MM.1S (cell line): ENCODE measurements at regions not wholly inside any gene's neighbourhood (a gene's known extent, or its start where the extent isn't known, plus 50 kb on each side); places are given as distances from the start of the nearest gene placed in this dataset.

ENCODE experiments used
- DNase-seq: peaks from one replicate; pipeline ENCODE4 v3.0.0-alpha.2; 2015
- H2AFZ ChIP-seq: fragments of 300-600 bp; sonication (generic); 2 replicates; pipeline ENCODE4 v1.6.0; 2016; ENCODE audit warnings: antibody characterized with exemption, low read length
- H3F3A ChIP-seq: fragments of 300-600 bp; sonication (generic); 2 replicates; pipeline ENCODE4 v1.6.1; 2016; ENCODE audit warnings: mild to moderate bottlenecking, antibody characterized with exemption, low read length, moderate library complexity, mixed read lengths; ENCODE audit not compliant: insufficient read depth
- H3K27ac ChIP-seq: fragments of 300-600 bp; sonication (generic); 2 replicates; pipeline ENCODE4 v1.5.1; 2016; ENCODE audit warnings: mild to moderate bottlenecking, low read length
- H3K27me3 ChIP-seq: fragments of 300-600 bp; sonication (generic); replicated peaks from 2 replicates; pipeline ENCODE4 v1.6.0; 2016; ENCODE audit warnings: low read length; ENCODE audit not compliant: insufficient read depth
- H3K36me3 ChIP-seq: fragments of 300-600 bp; sonication (generic); replicated peaks from 2 replicates; pipeline ENCODE4 v1.6.1; 2016; ENCODE audit warnings: mild to moderate bottlenecking, low read length, mixed read lengths; ENCODE audit not compliant: insufficient read depth
- H3K4me1 ChIP-seq: fragments of 300-600 bp; sonication (generic); 2 replicates; pipeline ENCODE4 v1.6.1; 2016; ENCODE audit warnings: low read length, mixed read lengths
- H3K4me2 ChIP-seq: fragments of 300-600 bp; sonication (generic); 2 replicates; pipeline ENCODE4 v1.6.0; 2016; ENCODE audit warnings: low read depth, low read length
- H3K4me3 ChIP-seq: fragments of 300-600 bp; sonication (generic); 2 replicates; pipeline ENCODE4 v1.5.1; 2016; ENCODE audit warnings: low read length, mixed read lengths
- H3K79me2 ChIP-seq: fragments of 300-600 bp; sonication (generic); 2 replicates; pipeline ENCODE4 v1.6.1; 2016; ENCODE audit warnings: mixed run types, low read length, mixed read lengths
- H3K9ac ChIP-seq: fragments of 300-600 bp; sonication (generic); 2 replicates; pipeline ENCODE4 v1.6.1; 2016; ENCODE audit warnings: low read length, mixed read lengths
- H3K9me2 ChIP-seq: fragments of 300-600 bp; sonication (generic); replicated peaks from 2 replicates; pipeline ENCODE4 v1.6.1; 2016; ENCODE audit warnings: mild to moderate bottlenecking, low read length, mixed read lengths; ENCODE audit not compliant: insufficient read depth
- H3K9me3 ChIP-seq: fragments of 300-600 bp; sonication (generic); replicated peaks from 2 replicates; pipeline ENCODE4 v1.6.1; 2016; ENCODE audit warnings: mild to moderate bottlenecking, low read length, mixed read lengths; ENCODE audit not compliant: insufficient read depth
- H4K20me1 ChIP-seq: fragments of 300-600 bp; sonication (generic); 2 replicates; pipeline ENCODE4 v1.6.1; 2016; ENCODE audit warnings: mild to moderate bottlenecking, low read length, moderate library complexity, mixed read lengths; ENCODE audit not compliant: insufficient read depth
- CTCF ChIP-seq: fragments of 300-600 bp; sonication (generic); IDR thresholded peaks from 2 replicates; pipeline ENCODE4 v1.5.1; 2016; ENCODE audit warnings: antibody characterized with exemption, low read length, mixed read lengths
- EZH2 ChIP-seq: fragments of 300-600 bp; sonication (generic); optimal IDR thresholded peaks from 2 replicates; pipeline ENCODE3; 2017; ENCODE audit warnings: low read depth, mild to moderate bottlenecking, antibody characterized with exemption, low read length, mixed read lengths
- EZH2phosphoT487 ChIP-seq: fragments of 300-600 bp; sonication (generic); IDR thresholded peaks from 2 replicates; pipeline ENCODE4 v1.6.1; 2018; ENCODE audit warnings: antibody characterized with exemption, low read length

- Histone ChIP-seq H3K9ac (no peak overlapping the region), H3F3A (no peaks in the 10 kb centered on the region), H3K4me1 (no peaks in the 10 kb centered on the region), H3K36me3 (no peaks in the 10 kb centered on the region), H4K20me1 (no peaks in the 10 kb centered on the region), H3K9me2 (no peaks in the 10 kb centered on the region), H2AFZ (no peak overlapping the region), H3K27ac (no peak overlapping the region), H3K4me3 (no peak overlapping the region), H3K9me3 (no peaks in the 10 kb centered on the region), H3K27me3 (no peaks in the 10 kb centered on the region), H3K4me2 (no peak overlapping the region), H3K79me2 (no peaks in the 10 kb centered on the region)
- DNase-seq = no peak
- TF ChIP-seq EZH2phosphoT487 = no peak
- TF ChIP-seq EZH2 = no peak
- TF ChIP-seq CTCF = no peak
Measured at GRCh38 chr14:82897469-82898308, 1364.0 kb upstream of the SEL1L start.

GRCh38 chr14:82905762-82906161 is 1372.1 kb upstream of the SEL1L start:
- DNase-seq = no peak
- no peaks in the 10 kb centered on the region for H3K9me2 ChIP-seq
- no peak overlapping the region for H2AFZ ChIP-seq
- no peak overlapping the region for H3K4me2 ChIP-seq
- H3K4me3 ChIP-seq = no peak overlapping the region
- H3K9ac ChIP-seq = no peak overlapping the region
- H3K36me3 ChIP-seq = no peaks in the 10 kb centered on the region
- no peaks in the 10 kb centered on the region for H3K9me3 ChIP-seq
- H3F3A ChIP-seq = no peaks in the 10 kb centered on the region
- H3K4me1 ChIP-seq = no peaks in the 10 kb centered on the region
- H4K20me1 ChIP-seq = no peaks in the 10 kb centered on the region
- H3K27ac ChIP-seq = no peak overlapping the region
- TF ChIP-seq CTCF (no peak), EZH2phosphoT487 (no peak), EZH2 (no peak)
- H3K79me2 ChIP-seq = no peaks in the 10 kb centered on the region
- no peaks in the 10 kb centered on the region for H3K27me3 ChIP-seq

- TF ChIP-seq EZH2 (no peak), EZH2phosphoT487 (no peak)
- Histone ChIP-seq H3K36me3 (no peaks in the 10 kb centered on the region), H3K79me2 (no peaks in the 10 kb centered on the region), H3K4me3 (no peak overlapping the region), H3K4me2 (no peak overlapping the region), H3K9me2 (no peaks in the 10 kb centered on the region), H3K27ac (no peak overlapping the region), H4K20me1 (no peaks in the 10 kb centered on the region), H3F3A (no peaks in the 10 kb centered on the region), H3K4me1 (no peaks in the 10 kb centered on the region), H3K27me3 (no peaks in the 10 kb centered on the region), H3K9ac (no peak overlapping the region), H2AFZ (no peak overlapping the region), H3K9me3 (no peaks in the 10 kb centered on the region)
- DNase-seq = no peak
Measured at GRCh38 chr14:82911930-82912329, 1378.3 kb upstream of the SEL1L start.

- Histone ChIP-seq H3K9ac (no peak overlapping the region), H2AFZ (no peak overlapping the region), H3K4me2 (no peak overlapping the region), H3K79me2 (no peaks in the 10 kb centered on the region), H3K27me3 (no peaks in the 10 kb centered on the region), H3K36me3 (no peaks in the 10 kb centered on the region), H3K9me3 (no peaks in the 10 kb centered on the region), H4K20me1 (no peaks in the 10 kb centered on the region), H3K4me3 (no peak overlapping the region), H3F3A (no peaks in the 10 kb centered on the region), H3K27ac (no peak overlapping the region), H3K4me1 (no peaks in the 10 kb centered on the region), H3K9me2 (no peaks in the 10 kb centered on the region)
- TF ChIP-seq CTCF (no peak), EZH2 (no peak), EZH2phosphoT487 (no peak)
- DNase-seq = no peak
Measured at GRCh38 chr14:82913396-82913795, 1379.7 kb upstream of the SEL1L start.
